Right lobe of liver (tissue), 6 donors: ENCODE measurements at regions not wholly inside any gene's neighbourhood (a gene's known extent, or its start where the extent isn't known, plus 50 kb on each side); places are given as distances from the start of the nearest gene placed in this dataset.

Source experiments
- ATAC-seq, 4 donors: fragments of 200-7000 bp; cut with Tn5 transposase; one replicate each; pipeline ENCODE4 v1.9.1; 2020; ENCODE audit warnings: mild to moderate bottlenecking in 4 of 4, moderate library complexity in 4 of 4
- DNase-seq, 3 donors: peaks; one replicate each; pipeline ENCODE4 v3.0.0-alpha.2; 2020
- H3K27ac ChIP-seq, 3 donors: fragments of 200-600 bp; one replicate each; pipeline ENCODE4 v1.8.0; 2022
- H3K27me3 ChIP-seq, 2 donors: fragments of 200-600 bp; one replicate each; pipeline ENCODE4 v1.8.0; 2022
- H3K36me3 ChIP-seq, 4 donors: fragments of 200-600 bp; sonication (generic) in 1 of 4; one replicate each; pipeline versions ENCODE4 v1.5.1 to v1.8.0; 2017 to 2022; ENCODE audit warnings: control low read depth in 1 of 4
- H3K4me1 ChIP-seq, 4 donors: fragments of 200-600 bp; sonication (generic) in 1 of 4; one replicate each; pipeline versions ENCODE4 v1.5.1 to v1.8.0; 2017 to 2022; ENCODE audit warnings: control low read depth in 1 of 4
- H3K4me3 ChIP-seq, 3 donors: fragments of 200-600 bp; one replicate each; pipeline ENCODE4 v1.8.0; 2022
- H3K9me3 ChIP-seq, 4 donors: fragments of 200-600 bp; sonication (generic) in 1 of 4; one replicate each; pipeline versions ENCODE4 v1.5.1 to v1.8.0; 2017 to 2022; ENCODE audit warnings: control low read depth in 1 of 4
- POLR2A ChIP-seq: fragments of 450-650 bp; IDR thresholded peaks from one replicate; pipeline ENCODE4 v1.6.1; 2017; ENCODE audit warnings: antibody characterized with exemption, mild to moderate bottlenecking
- WGBS: methylation state at CpG from one replicate; pipeline ENCODE4 v1.1.6; 2018; ENCODE audit warnings: low coverage, low lambda C conversion rate; ENCODE audit not compliant: insufficient coverage; ENCODE audit errors: missing lambda C conversion rate; 5-methylcytosine and 5-hydroxymethylcytosine counted together
- intact Hi-C, 2 donors: fragments of 100-400 bp; cut with DNase I; formaldehyde crosslinking; loops; one replicate each; pipeline versions ENCODE4 v1.11.2 to v1.14.1; 2022
- TF ChIP-seq, protein P1 (sequence below), 4 donors: fragments of 200-600 bp in 3 of 4; fragments of 450-650 bp in 1 of 4; IDR thresholded peaks; one replicate each; pipeline versions ENCODE4 v1.5.1 to v1.8.0; 2016 to 2022; ENCODE audit warnings: antibody characterized with exemption in 4 of 4, mild to moderate bottlenecking in 2 of 4
- donor health status: DM: no; HTN: yes; CAD: no.
- donor health status: DM: no; HTN: no; CAD: no.
- donor health status: DM: no; HTN: no; CAD: no.
- donor health status: DM: no; HTN: yes; CAD: no.
- donor health status: DM: no; HTN: yes; CAD: no.

DNA sequence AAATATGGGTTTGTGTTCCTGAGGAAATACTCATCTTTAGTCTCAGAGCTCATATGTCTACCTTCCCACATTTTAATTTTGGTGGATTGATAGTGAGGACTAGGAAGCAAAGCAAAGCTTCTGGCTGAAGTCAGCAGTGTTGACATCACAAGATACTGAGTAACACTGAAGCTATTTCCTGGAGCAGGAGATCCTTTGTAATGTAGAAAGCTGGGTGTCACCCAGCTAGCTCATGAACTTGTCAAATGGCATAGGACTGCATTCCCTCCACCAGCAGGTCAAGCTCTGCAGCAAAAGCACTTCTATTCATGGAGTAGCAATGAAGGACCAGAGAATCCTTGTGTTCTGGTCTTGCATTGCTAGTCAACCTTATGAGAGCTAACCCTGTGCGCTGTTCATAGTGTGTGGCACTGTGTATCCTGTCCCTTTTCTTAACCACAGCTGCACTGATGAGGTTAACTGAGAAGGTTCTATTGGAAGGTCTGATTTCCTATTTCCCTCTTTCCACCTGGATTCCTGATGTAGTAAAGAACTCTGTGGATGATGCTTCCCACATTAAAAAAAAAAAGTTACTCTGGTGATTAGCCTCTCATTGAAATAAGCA, 94.8 kb upstream of the ZNF804B start:
- no peak for DNase-seq

DNA sequence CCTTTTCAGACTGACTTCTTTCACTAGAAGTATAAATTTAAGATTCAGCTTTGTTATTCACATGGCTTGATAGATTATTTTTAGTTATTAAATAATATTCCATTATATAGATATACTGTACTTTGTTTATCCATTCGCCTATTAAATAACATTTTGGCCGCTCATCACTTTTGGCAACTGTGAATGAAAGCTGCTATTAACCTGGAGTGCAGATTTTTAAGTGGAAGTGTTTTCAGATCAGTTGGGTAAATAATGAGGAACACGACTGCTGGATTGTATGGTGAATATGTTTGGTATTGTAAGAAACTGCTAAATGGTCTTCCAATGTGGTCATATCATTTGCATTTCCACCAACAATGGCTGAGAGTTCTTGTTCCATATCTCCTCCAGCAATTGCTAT, 97.6 kb upstream of the ZNF804B start:
- 56% methylated on average over 3 of the region's 3 CpGs for WGBS
- ATAC-seq: no peak

More for the DNA sequence above, 94.8 kb upstream of the ZNF804B start:
- Histone ChIP-seq H3K36me3 (no peaks in the 10 kb centered on the region), H3K27ac (no peak overlapping the region), H3K27me3 (no peaks in the 10 kb centered on the region), H3K9me3 (no peaks in the 10 kb centered on the region), H3K4me1 (no peaks in the 10 kb centered on the region), H3K4me3 (no peak overlapping the region)
- intact Hi-C loops: no loop called here
- ATAC-seq: peak in 3 of 4 donors; percentile 26 to 71 (median 64)
- WGBS: 100% methylated on average over 1 of the region's 1 CpG
- TF ChIP-seq, protein P1, sequence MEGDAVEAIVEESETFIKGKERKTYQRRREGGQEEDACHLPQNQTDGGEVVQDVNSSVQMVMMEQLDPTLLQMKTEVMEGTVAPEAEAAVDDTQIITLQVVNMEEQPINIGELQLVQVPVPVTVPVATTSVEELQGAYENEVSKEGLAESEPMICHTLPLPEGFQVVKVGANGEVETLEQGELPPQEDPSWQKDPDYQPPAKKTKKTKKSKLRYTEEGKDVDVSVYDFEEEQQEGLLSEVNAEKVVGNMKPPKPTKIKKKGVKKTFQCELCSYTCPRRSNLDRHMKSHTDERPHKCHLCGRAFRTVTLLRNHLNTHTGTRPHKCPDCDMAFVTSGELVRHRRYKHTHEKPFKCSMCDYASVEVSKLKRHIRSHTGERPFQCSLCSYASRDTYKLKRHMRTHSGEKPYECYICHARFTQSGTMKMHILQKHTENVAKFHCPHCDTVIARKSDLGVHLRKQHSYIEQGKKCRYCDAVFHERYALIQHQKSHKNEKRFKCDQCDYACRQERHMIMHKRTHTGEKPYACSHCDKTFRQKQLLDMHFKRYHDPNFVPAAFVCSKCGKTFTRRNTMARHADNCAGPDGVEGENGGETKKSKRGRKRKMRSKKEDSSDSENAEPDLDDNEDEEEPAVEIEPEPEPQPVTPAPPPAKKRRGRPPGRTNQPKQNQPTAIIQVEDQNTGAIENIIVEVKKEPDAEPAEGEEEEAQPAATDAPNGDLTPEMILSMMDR (IDR thresholded peaks at IDR 0.05): no peak
- no peak for TF ChIP-seq POLR2A

GRCh38 chr7:88647825-88648224, 111.7 kb upstream of the ZNF804B start:
- no peaks in the 10 kb centered on the region for H3K4me1 ChIP-seq
- no peaks in the 10 kb centered on the region for H3K27me3 ChIP-seq
- H3K4me3 ChIP-seq: no peak overlapping the region
- H3K9me3 ChIP-seq: no peaks in the 10 kb centered on the region
- ATAC-seq (no peak), DNase-seq (no peak)
- no peaks in the 10 kb centered on the region for H3K36me3 ChIP-seq
- intact Hi-C loops: no loop called here
- no peak for TF ChIP-seq POLR2A
- TF ChIP-seq, protein P1 (IDR thresholded peaks at IDR 0.05): no peak
- WGBS: 51% methylated on average over 2 of the region's 2 CpGs
- no peak overlapping the region for H3K27ac ChIP-seq

More for the DNA sequence above, 97.6 kb upstream of the ZNF804B start:
- Histone ChIP-seq H3K36me3 (no peaks in the 10 kb centered on the region), H3K4me1 (no peaks in the 10 kb centered on the region), H3K9me3 (no peaks in the 10 kb centered on the region), H3K27me3 (no peaks in the 10 kb centered on the region), H3K27ac (no peak overlapping the region), H3K4me3 (no peak overlapping the region)
- DNase-seq: no peak
- no peak for TF ChIP-seq POLR2A
- TF ChIP-seq, protein P1 (IDR thresholded peaks at IDR 0.05): no peak
- intact Hi-C loops: no loop called here

- H3K36me3 ChIP-seq: no peaks in the 10 kb centered on the region
- ATAC-seq (no peak), DNase-seq (no peak)
- TF ChIP-seq POLR2A: no peak
- TF ChIP-seq, protein P1 (IDR thresholded peaks at IDR 0.05): no peak
- WGBS: 82% methylated on average over 6 of the region's 6 CpGs
- no peaks in the 10 kb centered on the region for H3K4me1 ChIP-seq
- H3K4me3 ChIP-seq: no peak overlapping the region
- no peak overlapping the region for H3K27ac ChIP-seq
- no peaks in the 10 kb centered on the region for H3K9me3 ChIP-seq
- intact Hi-C loops: no loop called here
- no peaks in the 10 kb centered on the region for H3K27me3 ChIP-seq
These were observed 120.9 kb upstream of the ZNF804B start for GRCh38 chr7:88638583-88638982.

GRCh38 chr7:88637795-88638194, 121.7 kb upstream of the ZNF804B start:
- H3K27me3 ChIP-seq: no peaks in the 10 kb centered on the region
- H3K4me1 ChIP-seq: no peaks in the 10 kb centered on the region
- no peak overlapping the region for H3K27ac ChIP-seq
- TF ChIP-seq, protein P1 (IDR thresholded peaks at IDR 0.05): no peak
- no peak for TF ChIP-seq POLR2A
- no peak overlapping the region for H3K4me3 ChIP-seq
- H3K9me3 ChIP-seq: no peaks in the 10 kb centered on the region
- no peaks in the 10 kb centered on the region for H3K36me3 ChIP-seq
- no peak for ATAC-seq
- intact Hi-C loops: no loop called here
- DNase-seq: no peak
